ENCODE measurements at regions not wholly inside any gene's neighbourhood (a gene's known extent, or its start where the extent isn't known, plus 50 kb on each side); places are given as distances from the start of the nearest gene placed in this dataset.
A peak's percentile ranks its signal among the peaks of the same experiment; 100 is the strongest.

DNA sequence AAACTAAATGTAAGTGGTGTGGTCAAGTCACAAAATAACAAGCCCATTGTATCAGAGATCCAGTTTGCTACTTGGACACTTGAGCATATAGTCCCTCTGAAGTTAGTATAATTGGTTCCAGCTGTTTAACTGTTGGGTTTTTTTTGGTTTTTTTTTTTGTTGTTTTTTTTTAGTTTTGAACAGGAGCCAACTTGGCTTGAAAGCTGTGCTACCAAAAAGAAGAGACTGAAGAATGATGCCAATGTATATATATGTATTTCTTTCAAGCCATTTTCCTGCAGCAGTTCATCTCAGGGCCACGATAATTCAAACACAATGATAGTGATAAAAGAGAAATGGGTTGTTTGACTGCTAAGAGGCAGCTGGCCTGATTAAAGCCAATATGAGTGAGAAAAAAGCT, 138.3 kb downstream of the PCDH18 start:
- Mint-ChIP-seq H3K9me3 (no peaks in the 10 kb centered on the region), H3K27ac (no peak overlapping the region)
- no peak for DNase-seq

DNA sequence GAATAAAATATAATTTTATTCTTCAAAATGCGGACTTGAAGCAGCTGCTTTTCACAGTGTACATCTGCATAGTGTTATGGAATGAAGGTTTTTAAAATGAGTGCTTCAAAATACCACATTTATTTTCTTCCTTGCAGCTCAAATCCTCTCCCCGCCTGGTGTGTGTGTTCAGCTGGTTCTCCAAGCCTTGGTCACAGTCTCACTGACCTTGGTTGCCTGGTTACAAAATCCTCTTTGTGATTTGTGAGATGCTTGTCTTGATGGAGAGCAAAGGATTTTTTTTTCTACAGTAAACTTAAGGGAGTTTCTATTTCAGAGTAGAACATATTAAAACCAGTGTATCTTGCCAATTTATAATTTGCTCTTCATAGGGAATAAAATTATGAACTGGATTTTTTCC, 139.2 kb downstream of the PCDH18 start:
- Mint-ChIP-seq H3K27me3 (ENCODE audit: insufficient read depth) (no peaks in the 10 kb centered on the region), H3K4me1 (ENCODE audit: low read depth) (peaks cover 17% of the 10 kb centered on the region), H3K27ac (no peak overlapping the region), H3K36me3 (ENCODE audit: low read depth) (no peaks in the 10 kb centered on the region), H3K9me3 (no peaks in the 10 kb centered on the region), H3K4me3 (no peak overlapping the region)
- TF ChIP-seq, protein P1, sequence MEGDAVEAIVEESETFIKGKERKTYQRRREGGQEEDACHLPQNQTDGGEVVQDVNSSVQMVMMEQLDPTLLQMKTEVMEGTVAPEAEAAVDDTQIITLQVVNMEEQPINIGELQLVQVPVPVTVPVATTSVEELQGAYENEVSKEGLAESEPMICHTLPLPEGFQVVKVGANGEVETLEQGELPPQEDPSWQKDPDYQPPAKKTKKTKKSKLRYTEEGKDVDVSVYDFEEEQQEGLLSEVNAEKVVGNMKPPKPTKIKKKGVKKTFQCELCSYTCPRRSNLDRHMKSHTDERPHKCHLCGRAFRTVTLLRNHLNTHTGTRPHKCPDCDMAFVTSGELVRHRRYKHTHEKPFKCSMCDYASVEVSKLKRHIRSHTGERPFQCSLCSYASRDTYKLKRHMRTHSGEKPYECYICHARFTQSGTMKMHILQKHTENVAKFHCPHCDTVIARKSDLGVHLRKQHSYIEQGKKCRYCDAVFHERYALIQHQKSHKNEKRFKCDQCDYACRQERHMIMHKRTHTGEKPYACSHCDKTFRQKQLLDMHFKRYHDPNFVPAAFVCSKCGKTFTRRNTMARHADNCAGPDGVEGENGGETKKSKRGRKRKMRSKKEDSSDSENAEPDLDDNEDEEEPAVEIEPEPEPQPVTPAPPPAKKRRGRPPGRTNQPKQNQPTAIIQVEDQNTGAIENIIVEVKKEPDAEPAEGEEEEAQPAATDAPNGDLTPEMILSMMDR (IDR thresholded peaks at IDR 0.05): no peak
- DNase-seq: no peak

More for the DNA sequence above, 138.3 kb downstream of the PCDH18 start:
- peaks cover 10% of the 10 kb centered on the region for H3K4me1 Mint-ChIP-seq (ENCODE audit: low read depth)
- TF ChIP-seq, protein P1 (IDR thresholded peaks at IDR 0.05): no peak
- no peak overlapping the region for H3K4me3 Mint-ChIP-seq
- no peaks in the 10 kb centered on the region for H3K27me3 Mint-ChIP-seq (ENCODE audit: insufficient read depth)
- H3K36me3 Mint-ChIP-seq (ENCODE audit: low read depth): no peaks in the 10 kb centered on the region

DNA sequence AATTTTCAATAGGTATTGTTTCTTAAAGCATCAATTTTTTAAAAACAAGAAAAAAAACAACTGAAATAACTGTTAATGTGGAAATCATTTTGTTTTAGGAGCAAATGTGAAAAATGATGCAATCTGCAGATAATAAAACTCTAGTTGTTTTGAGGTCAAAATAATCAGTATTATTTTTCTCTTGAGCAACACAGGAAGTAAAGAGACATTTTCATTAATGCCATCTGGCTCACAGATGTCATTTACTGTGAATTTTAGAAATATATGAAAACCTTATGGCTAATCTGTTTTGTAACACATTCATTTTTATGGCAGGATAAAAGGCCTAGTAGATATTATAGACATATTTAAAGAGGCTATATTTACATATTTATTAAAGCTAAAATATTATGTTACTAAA, 141.6 kb downstream of the PCDH18 start:
- peaks cover 26% of the 10 kb centered on the region for H3K4me1 Mint-ChIP-seq (ENCODE audit: low read depth)
- H3K4me3 Mint-ChIP-seq: no peak overlapping the region
- H3K27me3 Mint-ChIP-seq (ENCODE audit: insufficient read depth): no peaks in the 10 kb centered on the region
- TF ChIP-seq, protein P1 (IDR thresholded peaks at IDR 0.05): no peak
- no peaks in the 10 kb centered on the region for H3K36me3 Mint-ChIP-seq (ENCODE audit: low read depth)
- H3K27ac Mint-ChIP-seq: no peak overlapping the region
- H3K9me3 Mint-ChIP-seq: no peaks in the 10 kb centered on the region
- no peak for DNase-seq

DNA sequence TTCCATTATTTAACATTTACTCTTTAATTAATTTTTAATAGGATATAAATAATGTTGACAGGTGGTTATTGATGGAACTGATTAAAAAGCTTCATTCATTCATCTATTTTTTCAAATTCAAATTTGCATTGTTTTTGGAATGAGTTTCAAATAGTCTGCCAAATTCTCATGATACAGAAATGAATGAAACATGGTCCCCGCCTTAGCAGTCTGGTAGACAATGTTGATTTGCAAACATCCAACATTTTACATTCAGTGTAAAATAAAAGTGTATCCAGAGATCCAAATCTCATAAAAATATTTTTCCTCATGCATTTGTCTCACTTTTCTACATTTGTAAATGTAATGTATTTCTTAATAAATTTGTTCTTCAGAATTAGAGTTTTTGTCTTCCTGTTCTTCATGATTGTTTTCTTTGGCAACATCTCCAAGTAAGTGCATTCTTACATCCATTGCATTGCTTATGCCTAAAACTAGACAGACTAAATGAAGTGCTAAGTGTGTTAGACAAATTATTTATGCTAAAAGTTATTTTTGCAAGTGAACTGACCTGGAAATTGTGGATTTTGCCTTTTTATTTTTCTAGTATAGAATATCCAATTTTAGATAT, 142.3 kb downstream of the PCDH18 start:
- no peak overlapping the region for H3K4me3 Mint-ChIP-seq
- H3K27me3 Mint-ChIP-seq (ENCODE audit: insufficient read depth): no peaks in the 10 kb centered on the region
- TF ChIP-seq, protein P1 (IDR thresholded peaks at IDR 0.05): no peak
- DNase-seq: no peak
- H3K27ac Mint-ChIP-seq: no peak overlapping the region
- H3K4me1 Mint-ChIP-seq (ENCODE audit: low read depth): peaks cover 26% of the 10 kb centered on the region
- H3K9me3 Mint-ChIP-seq: no peaks in the 10 kb centered on the region
- no peaks in the 10 kb centered on the region for H3K36me3 Mint-ChIP-seq (ENCODE audit: low read depth)

DNA sequence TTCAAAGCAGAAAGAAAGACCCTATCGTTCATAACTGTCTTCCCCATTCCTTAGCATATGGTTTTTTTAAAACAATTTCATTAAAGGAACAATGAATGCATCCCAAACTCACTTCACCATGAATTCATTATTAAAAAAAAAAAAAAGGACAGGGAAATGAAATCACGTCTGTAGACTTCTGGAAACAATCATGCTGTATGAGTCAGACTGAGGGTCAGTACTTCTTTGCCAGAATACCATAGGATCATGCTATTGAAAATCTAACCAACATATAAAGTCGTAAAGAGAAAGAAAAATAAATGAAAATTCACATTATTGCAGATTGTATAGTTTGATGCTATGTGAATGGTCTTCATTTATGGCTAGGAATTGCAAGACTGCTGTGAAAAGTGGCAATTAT, 144.4 kb downstream of the PCDH18 start:
- TF ChIP-seq, protein P1 (IDR thresholded peaks at IDR 0.05): no peak
- Mint-ChIP-seq H3K27ac (no peak overlapping the region; the same call in 1 of the 2 replicates), H3K36me3 (ENCODE audit: low read depth) (no peaks in the 10 kb centered on the region), H3K4me1 (ENCODE audit: low read depth) (peaks cover 26% of the 10 kb centered on the region), H3K4me3 (no peak overlapping the region), H3K9me3 (no peaks in the 10 kb centered on the region), H3K27me3 (ENCODE audit: insufficient read depth) (no peaks in the 10 kb centered on the region)
- peak; percentile 64 for DNase-seq

DNA sequence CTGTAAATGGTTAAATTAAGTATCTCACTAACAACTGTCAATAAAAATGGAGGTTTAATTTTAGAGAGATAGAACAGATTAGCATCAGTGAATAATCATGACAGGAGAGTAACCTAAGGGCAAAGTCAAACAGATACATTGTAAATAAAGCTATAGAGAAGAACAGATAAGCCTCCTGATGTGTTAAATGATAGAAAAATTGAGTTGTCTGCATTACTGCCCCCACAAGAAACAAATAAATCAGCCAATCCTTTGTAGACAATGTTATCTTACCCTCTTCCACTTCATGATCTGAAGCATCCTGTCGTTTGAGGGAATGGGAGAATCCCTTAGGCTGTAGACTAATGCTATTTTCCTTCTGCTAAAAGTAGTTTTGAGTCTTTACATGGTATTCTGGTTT, 147.8 kb downstream of the PCDH18 start:
- Mint-ChIP-seq H3K4me1 (ENCODE audit: low read depth) (peaks cover 15% of the 10 kb centered on the region), H3K36me3 (ENCODE audit: low read depth) (no peaks in the 10 kb centered on the region), H3K4me3 (no peak overlapping the region), H3K27ac (no peak overlapping the region), H3K9me3 (no peaks in the 10 kb centered on the region), H3K27me3 (ENCODE audit: insufficient read depth) (no peaks in the 10 kb centered on the region)
- TF ChIP-seq, protein P1 (IDR thresholded peaks at IDR 0.05): no peak
- DNase-seq: no peak

Data from HFFc6 (cell line).